ENCODE measurements at regions not wholly inside any gene's neighbourhood (a gene's known extent, or its start where the extent isn't known, plus 50 kb on each side); places are given as distances from the start of the nearest gene placed in this dataset.

- Histone ChIP-seq H3K4me1 (ENCODE audit: control insufficient read depth, extremely low read depth, insufficient read depth, low read length) (no peaks in the 10 kb centered on the region), H3K9me3 (replicated peaks; ENCODE audit: control insufficient read depth, insufficient read depth, low read length) (no peaks in the 10 kb centered on the region), H3K9ac (replicated peaks; ENCODE audit: extremely low read depth, insufficient read depth, low read length) (no peak overlapping the region), H3K27ac (ENCODE audit: insufficient read depth, low read depth, low read length) (no peak overlapping the region), H2AFZ (ENCODE audit: low read depth, low read length) (no peak overlapping the region), H3K4me3 (replicated peaks in 1 of 3; ENCODE audit: insufficient read depth in 1 of 3, low read depth in 1 of 3, low read length in 3 of 3) (no peak overlapping the region), H3K27me3 (ENCODE audit: control insufficient read depth in 2 of 2, insufficient read depth in 2 of 2, low read length in 2 of 2) (peaks cover 0 to 2% of the 10 kb centered on the region in 2 experiments), H3K79me2 (ENCODE audit: control insufficient read depth, insufficient read depth, low read length) (no peaks in the 10 kb centered on the region), H3K4me2 (ENCODE audit: insufficient read depth, low read length) (no peak overlapping the region), H4K20me1 (replicated peaks; ENCODE audit: control insufficient read depth, extremely low read depth, insufficient read depth, low read length) (no peaks in the 10 kb centered on the region), H3K9me1 (replicated peaks; ENCODE audit: control insufficient read depth, extremely low read depth, insufficient read depth, low read length) (no peaks in the 10 kb centered on the region), H3K36me3 (ENCODE audit: control insufficient read depth in 2 of 2, extremely low read depth in 1 of 2, insufficient read depth in 2 of 2, low read length in 2 of 2) (no peaks in the 10 kb centered on the region)
- no TSS peak for BruUV-seq (replicated peaks)
- CTCF ChIA-PET = no interaction called here
- TF ChIP-seq CTCF (IDR thresholded peaks at IDR 0.05; ENCODE audit: extremely low read depth in 1 of 2, insufficient read depth in 1 of 2, low read depth in 1 of 2, low read length in 2 of 2) = no peak
- no peak for TF ChIP-seq EZH2 (IDR thresholded peaks at IDR 0.05; ENCODE audit: borderline replicate concordance, low read depth, low read length, severe bottlenecking)
- TF ChIP-seq, protein P1, sequence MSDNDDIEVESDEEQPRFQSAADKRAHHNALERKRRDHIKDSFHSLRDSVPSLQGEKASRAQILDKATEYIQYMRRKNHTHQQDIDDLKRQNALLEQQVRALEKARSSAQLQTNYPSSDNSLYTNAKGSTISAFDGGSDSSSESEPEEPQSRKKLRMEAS (IDR thresholded peaks at IDR 0.05; ENCODE audit: insufficient read depth, insufficient read length) = no peak
- no peak for TF ChIP-seq MYC (IDR thresholded peaks at IDR 0.05; ENCODE audit: low read depth, low read length)
- no peak for TF ChIP-seq JUN (IDR thresholded peaks at IDR 0.05; ENCODE audit: borderline replicate concordance, insufficient read depth, insufficient read length, low read depth)
- no peak for TF ChIP-seq GATA2 (IDR thresholded peaks at IDR 0.05; ENCODE audit: insufficient read depth, insufficient read length, low read depth, low read length)
- no peak for TF ChIP-seq FOS (IDR thresholded peaks at IDR 0.05; ENCODE audit: borderline replicate concordance, insufficient read depth, low read length)
- TF ChIP-seq POLR2AphosphoS5 (IDR thresholded peaks at IDR 0.05; ENCODE audit: insufficient read depth, low read depth, low read length) = no peak
- no peak for TF ChIP-seq POLR2A (IDR thresholded peaks at IDR 0.05; ENCODE audit: low read depth, low read length)
- POLR2A ChIA-PET = no interaction called here
- no peak for DNase-seq (ENCODE audit: low read depth, low spot score)
- dilution Hi-C loops (cut with MboI; ENCODE audit: extremely low pct_ligation_motif_present, low sequenced_read_pairs) (no loop called here), intact Hi-C loops (cut with micrococcal nuclease) (no loop called here)
- no peak for FAIRE-seq
Measured at GRCh38 chr3:127475975-127476705, 114.4 kb downstream of the TPRA1 start.

Data from endothelial cell of umbilical vein (primary cell).